ENCODE measurements at regions not wholly inside any gene's neighbourhood (a gene's known extent, or its start where the extent isn't known, plus 50 kb on each side); places are given as distances from the start of the nearest gene placed in this dataset.
"Not testable (repeated sequence)": the region's sequence is repeated elsewhere in the genome, so short reads cannot be mapped to it uniquely, and the experiment has no call there.

DNA sequence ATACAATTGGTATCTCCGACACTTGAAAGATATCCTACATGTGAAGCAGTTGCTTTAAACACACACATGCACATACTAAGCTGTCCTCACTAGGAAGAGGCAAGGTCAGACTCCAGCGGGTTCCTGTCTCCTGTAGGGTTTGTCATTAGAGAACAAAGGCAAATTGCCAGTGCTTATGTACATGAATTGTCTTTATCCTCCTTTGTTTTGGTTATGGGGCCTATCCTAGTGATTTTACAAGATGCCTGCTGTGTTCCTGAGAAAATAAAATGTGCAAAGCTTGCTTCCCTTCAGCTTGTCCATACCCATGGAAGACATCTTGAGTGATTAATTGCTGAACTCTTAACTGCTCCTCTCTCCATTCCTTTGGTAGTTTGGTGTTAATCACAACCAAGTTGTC, 86.7 kb upstream of the SLC39A10 start:
- no peak for DNase-seq

DNA sequence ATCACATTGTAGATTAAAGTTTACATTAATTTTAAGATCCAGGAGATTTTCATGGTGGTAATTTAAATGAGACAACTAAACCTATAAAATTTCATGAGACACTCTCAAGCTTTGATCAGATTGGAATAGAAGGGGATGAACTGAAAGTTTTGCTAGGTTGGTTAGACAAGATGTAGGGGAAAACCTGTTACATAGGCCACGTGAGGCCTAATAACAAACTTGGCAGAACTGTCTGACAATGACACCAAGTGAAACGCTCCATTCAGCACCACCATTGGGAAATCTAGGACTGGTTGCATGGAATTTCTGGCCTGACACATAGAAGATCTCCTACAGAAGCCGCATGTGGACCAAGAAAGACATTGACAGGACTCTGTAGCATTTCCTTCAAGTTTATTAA, 87.8 kb upstream of the SLC39A10 start:
- no peak for DNase-seq

DNA sequence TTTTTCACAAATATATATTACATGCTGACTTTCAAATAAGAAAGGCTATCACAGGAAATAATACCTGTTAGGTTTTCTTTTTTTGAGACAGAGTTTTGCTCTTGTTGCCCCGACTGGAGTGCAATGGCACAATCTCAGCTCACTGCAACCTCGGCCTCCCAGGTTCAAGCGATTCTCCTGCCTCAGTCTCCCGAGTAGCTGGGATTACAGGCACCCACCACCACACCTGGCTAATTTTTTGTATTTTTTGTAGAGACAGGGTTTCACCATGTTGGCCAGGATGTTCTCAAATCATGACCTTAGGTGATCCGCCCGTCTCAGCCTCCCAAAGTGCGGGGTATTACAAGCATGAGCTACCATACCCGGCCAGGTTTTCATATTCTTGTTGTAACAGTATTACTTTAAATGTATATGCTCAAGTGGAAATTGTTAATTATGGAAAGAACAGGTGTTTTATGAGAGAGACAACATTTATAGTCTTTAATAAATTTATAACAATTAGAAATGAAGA, 92.3 kb upstream of the SLC39A10 start:
- not testable (repeated sequence) for DNase-seq

DNA sequence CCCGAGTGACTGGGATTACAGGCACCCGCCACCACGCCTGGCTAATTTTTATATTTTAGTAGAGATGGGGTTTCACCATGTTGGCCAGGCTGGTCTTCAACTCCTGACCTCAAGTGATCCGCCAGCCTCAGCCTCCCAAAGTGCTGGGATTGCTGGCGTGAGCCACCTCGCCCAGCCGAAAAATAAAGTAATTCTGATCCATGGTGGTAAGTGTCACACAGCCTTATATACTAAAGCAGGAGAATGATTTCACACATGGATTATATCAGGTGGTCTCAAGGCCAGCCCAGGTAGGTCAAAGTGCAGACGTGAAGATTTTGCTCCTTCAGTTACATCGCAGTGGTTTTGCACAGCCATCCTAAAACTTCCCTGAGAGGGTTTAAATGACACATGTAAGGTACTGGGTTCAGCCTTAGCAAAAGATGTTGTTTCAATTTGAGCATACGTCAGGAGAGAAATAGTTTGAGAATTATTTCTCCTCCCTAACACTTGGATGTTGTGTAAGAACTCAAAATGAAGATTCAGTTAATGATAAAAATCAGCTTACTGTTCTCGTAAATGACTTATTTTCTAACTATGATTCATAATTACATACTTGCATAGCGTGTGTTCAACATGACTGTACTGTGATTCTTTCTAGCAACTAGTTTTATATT, 93.0 kb upstream of the SLC39A10 start:
- DNase-seq, result no peak

DNA sequence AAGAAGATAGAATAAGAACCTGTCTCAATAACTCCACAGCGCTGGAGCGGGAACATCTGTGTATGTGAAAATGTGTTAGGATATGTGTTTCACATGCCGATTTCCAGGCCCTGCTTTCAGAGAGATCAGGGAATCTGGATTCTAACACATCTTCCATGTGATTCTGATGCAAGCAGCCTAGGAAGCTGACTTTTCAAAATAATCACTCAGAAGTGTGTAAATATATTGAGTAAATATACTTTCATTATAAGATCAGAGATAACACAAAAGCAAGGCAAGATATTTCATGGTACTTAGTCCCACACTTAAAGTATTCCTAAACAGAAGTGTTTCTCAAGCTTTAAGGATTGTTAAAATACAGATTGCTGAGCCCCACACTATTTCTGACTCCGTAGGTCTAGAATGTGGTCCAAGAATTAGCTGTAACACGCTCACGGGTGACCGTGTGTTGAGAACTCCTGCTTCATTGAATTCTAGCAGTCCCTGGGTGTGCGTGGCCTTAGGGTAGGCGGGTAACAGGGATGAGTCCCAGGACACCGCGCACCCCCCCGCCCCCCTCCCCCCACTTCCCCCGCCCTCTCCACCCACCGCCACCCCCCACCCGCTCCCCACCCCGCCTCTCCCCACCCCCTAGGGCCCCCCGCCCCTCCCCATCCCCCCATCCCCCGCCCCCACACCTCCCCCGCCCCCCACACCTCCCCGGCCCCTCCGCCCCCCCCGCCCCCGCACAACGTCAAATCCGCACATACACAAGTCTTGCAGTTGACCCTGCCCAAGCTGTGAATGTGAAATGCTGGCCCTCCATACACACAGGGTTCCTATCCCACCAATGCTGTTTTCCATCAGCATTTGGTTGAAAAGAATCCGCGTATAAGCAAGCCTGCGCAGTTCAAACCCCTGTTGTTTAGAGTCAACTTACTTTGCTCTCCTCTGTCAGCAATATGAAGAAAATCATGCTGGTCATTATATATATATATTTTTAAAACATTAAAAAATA, 94.2 kb upstream of the SLC39A10 start:
- DNase-seq, result no peak

DNA sequence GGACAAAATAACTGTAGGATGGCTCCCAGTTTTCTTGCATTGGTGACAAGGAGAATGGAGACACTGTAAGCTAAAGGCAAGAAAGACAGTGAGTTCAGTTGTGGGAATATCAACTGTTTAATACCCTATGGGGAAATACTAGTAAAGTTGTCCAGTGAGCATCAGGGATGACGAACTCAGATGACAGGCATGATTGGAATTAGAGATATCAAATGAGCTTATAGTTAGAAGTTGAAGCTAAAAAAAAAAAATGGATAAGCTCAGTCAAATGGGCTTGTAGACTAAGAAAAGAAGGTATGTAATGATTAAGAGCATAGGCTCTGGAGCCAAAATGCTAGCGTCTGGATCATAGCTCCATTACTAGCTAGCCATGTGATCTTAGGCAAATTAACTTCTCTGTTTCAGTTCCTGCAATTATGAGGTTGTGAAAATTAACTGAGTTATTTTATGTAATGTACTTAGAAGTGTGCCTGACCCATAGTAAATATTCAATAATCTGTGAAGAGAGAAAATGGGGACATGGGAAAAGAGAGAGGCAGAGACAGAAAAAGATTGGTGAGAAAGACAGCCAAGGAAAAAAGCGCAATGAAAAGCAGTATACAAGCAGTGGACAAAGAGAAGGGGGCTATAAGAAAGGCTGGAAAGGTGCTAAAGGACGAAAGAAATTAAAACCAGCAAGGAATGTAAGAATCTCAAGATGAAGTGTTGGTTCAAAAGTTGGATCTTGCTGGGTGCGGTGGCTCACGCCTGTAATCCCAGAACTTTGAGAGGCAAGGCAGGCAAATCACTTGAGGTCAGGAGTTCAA, 95.7 kb upstream of the SLC39A10 start:
- no peak for DNase-seq

DNA sequence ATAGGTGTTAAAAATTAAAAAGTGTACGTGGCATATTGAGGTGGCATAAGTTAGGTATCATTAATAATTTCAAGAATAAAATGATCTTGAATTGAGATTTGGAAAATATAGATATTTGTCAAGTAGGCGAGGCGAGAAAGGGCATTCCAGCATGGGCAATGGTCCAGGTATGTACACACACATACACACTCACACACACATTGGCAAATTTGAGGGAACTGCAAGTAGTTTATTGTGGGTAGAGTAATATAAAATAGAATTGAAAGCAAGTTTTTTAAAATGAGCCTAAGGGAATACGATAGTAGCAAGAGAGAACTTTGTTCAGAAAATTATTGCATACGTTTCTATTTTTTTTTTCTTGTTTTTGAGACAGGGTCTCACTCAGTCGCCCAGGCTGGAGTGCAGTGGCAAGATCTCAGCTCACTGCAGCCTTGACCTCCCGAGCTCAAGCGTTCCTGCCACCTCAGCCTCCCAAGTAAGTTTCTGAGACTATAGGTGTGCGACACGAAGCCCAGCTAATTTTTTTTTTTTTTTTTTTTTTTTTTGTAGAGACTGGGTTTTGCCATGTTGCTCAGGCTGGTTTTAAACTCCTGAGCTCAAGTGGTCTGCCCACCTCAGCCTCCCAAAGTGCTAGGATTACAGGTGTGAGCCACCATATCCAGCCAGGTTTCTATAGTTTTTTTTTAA, 96.7 kb upstream of the SLC39A10 start:
- DNase-seq, result no peak

DNA sequence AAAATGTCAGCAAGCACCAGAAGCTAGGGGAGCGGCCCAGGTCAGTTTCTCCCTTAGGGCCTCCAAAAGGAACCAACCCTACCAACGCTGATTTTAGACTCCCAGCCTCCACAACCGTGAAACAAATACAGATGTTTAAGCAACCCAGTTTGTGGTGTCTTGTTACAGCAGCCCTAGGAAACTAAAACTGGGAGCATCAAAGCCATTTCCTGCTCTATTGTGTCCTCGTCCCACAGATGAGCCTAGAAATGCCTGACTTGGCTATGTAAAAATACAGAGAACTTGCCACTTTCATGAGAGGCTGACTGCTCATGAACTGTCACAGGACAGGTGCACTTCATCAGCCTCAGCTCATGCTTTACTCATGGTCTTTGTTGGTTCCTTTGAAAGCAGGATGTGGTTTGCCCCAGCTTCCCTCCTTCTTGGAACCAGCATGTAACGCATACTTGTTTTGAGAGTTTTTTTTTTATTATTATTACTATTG, 97.6 kb upstream of the SLC39A10 start:
- peak; percentile 61 for DNase-seq

DNA sequence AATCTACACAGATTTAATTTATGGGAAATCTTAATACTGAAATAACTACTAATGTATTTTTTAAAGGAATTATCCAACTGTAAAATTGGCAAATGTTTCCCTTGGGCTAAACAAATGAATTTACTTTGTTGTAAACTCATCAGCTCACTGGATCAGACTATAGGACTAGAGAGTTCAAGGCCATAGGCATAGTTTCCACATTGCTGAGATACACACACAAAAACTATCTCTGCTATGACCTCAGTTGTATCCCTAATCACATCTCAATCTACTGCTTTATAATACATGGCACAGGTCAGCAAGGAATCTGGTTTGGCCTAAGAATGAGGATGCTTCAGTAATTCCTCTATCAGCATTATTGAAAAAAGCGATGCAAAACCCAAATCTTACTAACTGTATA, 101.1 kb upstream of the SLC39A10 start:
- no peak for DNase-seq

DNA sequence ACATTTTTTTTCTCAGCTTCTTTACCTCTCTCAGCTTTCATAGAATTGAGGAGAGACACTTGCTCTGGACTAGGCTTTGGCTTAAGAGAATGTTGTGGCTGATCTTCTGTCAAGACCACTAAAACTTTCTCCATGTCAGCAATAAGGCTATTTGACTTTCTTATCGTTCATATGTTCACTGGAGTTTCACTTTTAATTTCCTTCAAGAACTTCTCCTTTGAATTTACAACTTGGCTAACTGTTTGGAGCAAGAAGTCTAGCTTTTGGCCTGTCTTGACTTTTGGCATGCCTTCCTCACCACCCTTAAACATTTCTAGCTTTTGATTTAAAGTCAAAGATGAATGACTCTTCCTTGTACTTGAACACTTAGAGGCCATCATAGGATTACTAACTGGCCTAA, 104.4 kb upstream of the SLC39A10 start:
- no peak for DNase-seq

DNA sequence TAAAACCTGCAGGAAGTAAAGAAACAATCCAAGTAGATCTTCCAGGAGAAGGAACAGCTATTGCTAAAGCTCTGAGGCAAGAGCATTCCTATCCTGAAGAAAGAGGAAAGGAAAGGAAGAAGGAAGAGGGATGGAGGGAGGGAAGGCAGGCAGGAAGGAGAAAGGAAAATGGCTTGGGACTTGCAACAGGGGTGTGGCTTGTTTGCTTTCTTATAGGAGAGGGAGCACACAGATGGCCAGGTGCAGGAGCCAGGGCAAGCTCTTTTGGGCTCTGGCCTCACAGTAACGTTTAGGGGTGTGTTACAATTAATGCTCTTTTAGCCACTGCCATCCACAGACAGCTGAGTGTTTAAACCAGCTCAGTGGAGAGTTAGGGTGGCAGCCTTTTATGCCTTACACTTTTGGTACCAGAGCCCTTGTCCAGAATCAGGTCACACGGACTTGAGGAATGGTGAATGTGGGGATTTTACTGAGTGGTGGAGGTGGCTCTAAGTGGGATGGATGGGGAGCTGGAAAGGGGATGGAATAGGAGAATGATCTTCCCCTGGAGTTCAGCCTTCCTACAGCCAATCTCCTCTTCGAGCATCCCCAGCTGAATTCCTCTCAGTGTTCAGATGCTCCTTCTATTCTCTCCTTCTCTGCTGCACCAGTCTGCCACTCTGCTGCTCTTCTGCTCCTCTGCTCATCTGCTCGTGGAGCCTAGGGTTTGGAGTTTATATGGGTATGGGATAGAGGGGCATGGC, 108.7 kb upstream of the SLC39A10 start:
- DNase-seq, result no peak

DNA sequence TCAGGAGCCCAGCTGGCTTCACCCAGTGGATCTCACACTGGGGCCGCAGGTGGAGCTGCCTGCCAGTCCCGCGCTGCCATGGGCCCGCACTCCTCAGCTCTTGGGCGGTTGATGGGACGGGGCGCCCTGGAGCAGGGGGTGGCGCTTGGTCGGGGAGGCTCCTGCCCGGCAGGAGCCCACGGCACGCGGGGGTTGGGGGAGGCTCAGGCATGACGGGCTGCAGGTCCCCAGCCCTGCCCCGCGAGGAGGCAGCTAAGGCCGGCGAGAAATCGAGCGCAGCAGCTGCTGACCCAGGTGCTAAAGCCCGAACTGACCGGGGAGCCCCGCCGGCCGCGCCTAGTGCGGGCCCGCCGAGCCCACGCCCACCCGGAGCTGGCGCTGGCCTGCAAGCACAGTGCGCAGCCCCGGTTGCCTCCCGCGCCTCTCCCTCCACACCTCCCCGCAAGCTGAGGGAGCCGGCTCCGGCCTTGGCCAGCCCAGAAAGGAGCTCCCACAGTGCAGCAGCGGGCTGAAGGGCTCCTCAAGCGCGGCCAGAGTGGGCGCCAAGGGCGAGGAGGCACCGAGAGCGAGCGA, 109.7 kb upstream of the SLC39A10 start:
- DNase-seq, result not testable (repeated sequence)

DNA sequence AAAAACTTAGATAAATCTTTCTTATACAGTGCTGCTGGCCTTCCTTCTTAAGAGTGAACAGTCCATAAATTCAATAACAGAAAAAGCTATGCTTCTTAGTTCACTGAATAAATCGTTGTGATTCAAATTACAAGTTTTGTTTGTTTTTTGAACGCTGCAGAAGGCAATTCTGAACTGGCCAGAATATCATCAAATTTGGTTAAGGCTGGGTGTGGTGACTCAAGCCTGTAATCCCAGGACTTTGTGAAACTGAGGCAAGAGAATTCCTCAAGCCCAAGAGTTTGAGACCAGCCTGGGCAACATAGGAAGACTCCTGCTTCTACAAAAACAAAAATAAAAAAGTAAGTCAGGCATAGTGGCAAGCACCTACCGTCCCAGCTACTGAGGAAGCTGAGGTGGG, 111.2 kb upstream of the SLC39A10 start:
- no peak for DNase-seq

DNA sequence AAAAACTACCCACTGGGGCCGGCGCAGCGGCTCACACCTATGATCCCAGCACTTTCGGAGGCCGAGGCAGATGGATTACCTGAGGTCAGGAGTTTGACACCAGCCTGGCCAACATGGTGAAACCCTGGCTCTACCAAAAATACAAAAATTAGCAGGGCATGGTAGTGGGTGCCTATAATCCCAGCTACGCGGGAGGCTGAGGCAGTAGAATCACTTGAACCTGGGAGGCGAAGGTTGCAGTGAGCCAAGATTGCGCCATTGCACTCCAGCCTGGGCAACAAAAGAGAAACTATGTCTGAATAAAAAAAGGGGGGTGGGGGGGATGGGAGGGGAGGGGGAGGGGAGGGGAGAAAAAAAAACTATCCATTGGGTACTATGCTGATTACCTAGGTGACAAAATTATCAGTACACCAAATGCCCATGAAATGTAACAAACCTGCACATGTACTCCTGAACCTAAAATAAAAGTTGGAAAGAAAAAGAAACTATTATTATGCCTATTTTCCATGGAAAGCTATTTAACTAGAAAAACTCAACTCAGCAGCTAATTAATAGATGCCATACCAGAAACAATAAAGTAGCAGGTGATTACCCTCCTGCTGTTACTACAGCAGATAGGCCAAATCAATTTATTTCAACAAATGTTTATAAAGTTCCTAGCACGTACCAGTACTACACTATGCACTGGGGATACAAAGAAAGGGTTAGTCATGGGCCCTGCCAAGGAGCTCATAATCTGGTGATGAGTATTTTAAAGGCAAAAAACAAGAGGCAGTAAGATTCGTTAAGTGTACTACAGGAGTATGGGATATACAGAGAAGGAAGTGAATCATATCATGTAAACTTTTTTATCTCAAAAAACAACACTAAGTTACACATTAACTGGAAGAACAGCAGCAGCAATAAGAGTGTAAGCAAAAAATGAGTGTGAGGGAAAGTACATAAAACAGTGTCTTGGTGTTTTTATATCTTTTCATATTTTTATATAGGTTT, 112.8 kb upstream of the SLC39A10 start:
- no peak for DNase-seq

DNA sequence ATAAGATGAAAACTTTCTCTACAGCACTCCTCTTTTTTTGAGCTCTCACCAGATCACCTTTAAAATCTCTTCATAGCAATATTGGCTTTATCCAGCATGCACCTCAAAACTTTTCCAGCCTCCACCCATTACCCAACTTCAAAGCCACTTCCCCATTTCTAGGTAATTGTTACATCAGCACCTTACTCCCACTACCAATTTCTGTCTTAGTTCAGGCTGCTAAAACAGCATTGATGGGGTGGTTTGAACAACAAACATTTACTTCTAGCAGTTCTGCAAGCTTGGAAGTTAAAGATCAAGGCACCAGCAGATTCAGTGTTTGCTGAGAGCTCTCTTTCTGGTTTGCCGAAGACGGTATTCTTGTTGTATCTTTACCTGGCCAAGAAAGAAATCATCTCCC, 114.0 kb upstream of the SLC39A10 start:
- DNase-seq, result no peak

DNA sequence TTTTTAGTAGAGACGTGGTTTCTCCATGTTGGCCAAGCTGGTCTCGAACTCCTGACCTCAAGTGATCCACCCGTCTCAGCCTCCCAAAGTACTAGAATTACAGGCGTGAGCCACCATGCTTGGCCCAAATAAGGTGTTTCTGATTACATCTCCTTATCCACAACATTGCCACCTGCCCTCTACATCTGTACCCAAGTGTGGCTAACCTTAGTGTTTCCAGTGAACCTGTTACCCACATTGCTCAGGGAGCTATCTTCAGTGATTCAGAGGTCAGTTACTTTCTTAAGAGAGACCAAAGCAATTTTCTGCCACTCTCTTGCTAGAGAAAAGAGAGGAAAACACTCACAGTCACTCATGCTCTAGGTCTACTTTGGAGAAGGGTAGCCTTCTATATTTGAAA, 115.0 kb upstream of the SLC39A10 start:
- no peak for DNase-seq

DNA sequence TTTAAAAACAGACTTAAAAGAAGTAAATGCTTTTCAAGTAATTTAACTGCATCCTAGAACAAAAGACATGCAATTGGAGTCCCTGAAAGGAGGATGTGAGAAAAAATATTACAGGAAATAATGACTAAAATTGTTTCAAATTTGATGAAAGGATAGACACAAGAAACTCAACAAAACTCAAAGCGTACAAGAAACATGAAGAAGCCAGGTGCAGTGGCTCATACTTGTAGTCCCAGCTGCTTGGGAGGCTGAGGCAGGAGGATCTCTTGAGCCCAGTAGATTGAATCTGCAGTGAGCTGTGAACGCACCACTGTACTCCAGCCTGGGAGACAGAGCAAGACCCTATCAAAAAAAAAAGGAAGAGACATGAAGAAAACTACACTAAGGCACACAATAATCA, 118.1 kb upstream of the SLC39A10 start:
- DNase-seq, result no peak

DNA sequence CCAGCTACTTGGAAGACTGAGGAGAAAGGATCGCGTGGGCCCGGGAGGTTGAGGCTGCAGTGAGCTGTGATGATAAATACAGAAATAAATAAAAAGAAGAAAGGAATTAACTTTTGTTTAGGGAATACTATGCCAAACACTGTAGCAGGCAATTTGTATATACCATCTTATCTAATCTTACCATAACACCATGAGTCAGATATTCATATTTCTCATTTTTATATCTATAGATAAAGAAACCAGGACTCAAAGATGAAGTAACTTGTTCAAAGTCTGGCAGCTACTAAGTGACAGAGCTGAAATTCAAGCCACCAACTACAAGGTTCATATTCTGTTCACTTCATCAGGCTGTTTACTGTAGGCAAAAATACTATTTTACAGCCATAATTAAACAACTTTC, 119.2 kb upstream of the SLC39A10 start:
- no peak for DNase-seq

DNA sequence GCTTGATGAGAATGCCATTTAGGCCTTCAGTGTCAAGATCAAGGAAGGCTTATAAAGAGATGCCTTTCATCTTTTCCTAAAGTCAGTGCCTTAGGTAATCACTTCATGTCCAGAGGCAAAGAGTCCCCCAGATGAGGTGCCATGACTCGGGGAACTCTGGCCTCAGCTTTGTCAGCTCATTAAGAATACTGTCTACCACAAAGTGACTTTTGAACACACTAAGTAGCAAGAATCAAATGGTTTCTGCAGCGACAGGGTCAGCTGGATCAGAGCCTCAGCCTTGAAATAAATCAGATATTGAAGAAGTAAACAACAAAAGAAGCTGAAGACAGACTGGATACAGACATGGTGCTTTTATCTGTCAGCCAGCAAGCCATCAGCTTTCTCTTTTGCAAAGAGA, 120.1 kb upstream of the SLC39A10 start:
- no peak for DNase-seq
